ENCODE measurements at regions not wholly inside any gene's neighbourhood (a gene's known extent, or its start where the extent isn't known, plus 50 kb on each side); places are given as distances from the start of the nearest gene placed in this dataset.

DNA sequence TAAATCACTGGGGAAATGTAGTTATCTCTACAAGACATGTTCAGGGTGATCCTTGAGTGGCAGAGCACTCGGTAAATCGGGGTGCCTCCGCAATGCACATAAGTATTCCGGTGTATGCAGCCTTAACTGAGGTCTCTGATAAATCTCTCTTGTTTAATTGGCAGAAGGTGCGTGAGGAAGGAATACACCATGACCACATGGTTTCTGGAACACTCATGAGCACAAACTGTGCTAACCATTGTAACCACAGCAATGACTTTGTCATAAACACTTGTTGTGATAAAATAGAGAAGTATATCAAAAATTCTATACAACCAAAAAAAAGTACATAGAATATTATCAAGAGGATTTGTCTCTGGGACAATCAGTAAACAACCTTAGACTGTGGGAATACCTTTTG is 146.8 kb upstream of the DIO2 start:
- DNase-seq (ENCODE audit: low read depth in 2 of 2) = peak in 1 of 2 donors; percentile 11
- H3K4me3 ChIP-seq (replicated peaks in 1 of 2; ENCODE audit: low read depth in 2 of 2, low read length in 2 of 2) = no peak overlapping the region
- TF ChIP-seq, protein P1, sequence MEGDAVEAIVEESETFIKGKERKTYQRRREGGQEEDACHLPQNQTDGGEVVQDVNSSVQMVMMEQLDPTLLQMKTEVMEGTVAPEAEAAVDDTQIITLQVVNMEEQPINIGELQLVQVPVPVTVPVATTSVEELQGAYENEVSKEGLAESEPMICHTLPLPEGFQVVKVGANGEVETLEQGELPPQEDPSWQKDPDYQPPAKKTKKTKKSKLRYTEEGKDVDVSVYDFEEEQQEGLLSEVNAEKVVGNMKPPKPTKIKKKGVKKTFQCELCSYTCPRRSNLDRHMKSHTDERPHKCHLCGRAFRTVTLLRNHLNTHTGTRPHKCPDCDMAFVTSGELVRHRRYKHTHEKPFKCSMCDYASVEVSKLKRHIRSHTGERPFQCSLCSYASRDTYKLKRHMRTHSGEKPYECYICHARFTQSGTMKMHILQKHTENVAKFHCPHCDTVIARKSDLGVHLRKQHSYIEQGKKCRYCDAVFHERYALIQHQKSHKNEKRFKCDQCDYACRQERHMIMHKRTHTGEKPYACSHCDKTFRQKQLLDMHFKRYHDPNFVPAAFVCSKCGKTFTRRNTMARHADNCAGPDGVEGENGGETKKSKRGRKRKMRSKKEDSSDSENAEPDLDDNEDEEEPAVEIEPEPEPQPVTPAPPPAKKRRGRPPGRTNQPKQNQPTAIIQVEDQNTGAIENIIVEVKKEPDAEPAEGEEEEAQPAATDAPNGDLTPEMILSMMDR (IDR thresholded peaks at IDR 0.05; ENCODE audit: low read depth, low read length) = no peak

- DNase-seq (ENCODE audit: low read depth in 2 of 2) = peak; percentile 44 to 54
- TF ChIP-seq, protein P1 (IDR thresholded peaks at IDR 0.05; ENCODE audit: low read depth, low read length) = peak; percentile 70
- H3K4me3 ChIP-seq (replicated peaks in 1 of 2; ENCODE audit: low read depth in 2 of 2, low read length in 2 of 2) = no peak overlapping the region
Observed at GRCh38 chr14:80356413-80356812, 145.1 kb upstream of the DIO2 start.

- TF ChIP-seq, protein P1 (IDR thresholded peaks at IDR 0.05; ENCODE audit: low read depth, low read length) = no peak
- DNase-seq (ENCODE audit: low read depth in 2 of 2) = no peak
- no peak overlapping the region for H3K4me3 ChIP-seq (replicated peaks in 1 of 2; ENCODE audit: low read depth in 2 of 2, low read length in 2 of 2)
Observed at GRCh38 chr14:80354860-80355581, 143.7 kb upstream of the DIO2 start.

DNA sequence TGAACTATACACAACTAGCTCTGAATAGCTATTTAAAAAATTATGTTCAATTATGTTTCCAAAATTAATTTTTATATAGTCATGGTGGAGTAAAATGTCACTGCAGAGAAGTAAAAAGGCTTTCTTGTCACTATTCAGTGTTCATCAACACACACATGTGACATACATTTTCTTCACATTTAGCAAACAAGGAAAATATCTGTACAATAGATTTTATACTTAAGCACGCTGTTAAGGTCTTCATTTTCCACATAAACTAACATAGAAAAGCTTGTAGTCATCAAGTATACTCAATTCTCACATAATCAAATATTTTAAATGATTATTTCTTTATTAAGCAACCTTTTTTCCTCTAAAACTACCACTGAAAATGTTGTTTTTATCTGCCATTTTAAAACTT is 141.2 kb upstream of the DIO2 start:
- no peak overlapping the region for H3K4me3 ChIP-seq (replicated peaks in 1 of 2; ENCODE audit: low read depth in 2 of 2, low read length in 2 of 2)
- TF ChIP-seq, protein P1 (IDR thresholded peaks at IDR 0.05; ENCODE audit: low read depth, low read length) = no peak
- no peak for DNase-seq (ENCODE audit: low read depth in 2 of 2)

DNA sequence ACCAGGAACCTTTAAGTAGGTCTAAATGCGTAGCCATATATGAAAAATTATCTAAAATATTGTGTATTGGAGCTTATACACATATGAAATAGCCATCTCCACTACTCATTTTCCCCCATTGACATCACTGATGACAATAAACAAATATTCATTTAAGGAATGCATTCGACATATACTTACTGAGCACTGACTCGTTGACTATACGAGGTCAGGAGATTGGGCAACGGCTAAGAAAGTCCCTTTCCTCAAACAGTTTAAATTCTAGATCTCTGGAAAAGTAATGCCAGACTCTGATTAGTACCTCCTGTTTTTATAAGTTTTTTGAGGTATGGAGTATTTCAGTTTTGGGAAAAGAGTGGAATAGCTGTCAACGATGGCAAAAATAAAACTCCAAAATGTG is 139.4 kb upstream of the DIO2 start:
- peak; percentile 3 to 22 for DNase-seq (ENCODE audit: low read depth in 2 of 2)
- TF ChIP-seq, protein P1 (IDR thresholded peaks at IDR 0.05; ENCODE audit: low read depth, low read length) = no peak

DNA sequence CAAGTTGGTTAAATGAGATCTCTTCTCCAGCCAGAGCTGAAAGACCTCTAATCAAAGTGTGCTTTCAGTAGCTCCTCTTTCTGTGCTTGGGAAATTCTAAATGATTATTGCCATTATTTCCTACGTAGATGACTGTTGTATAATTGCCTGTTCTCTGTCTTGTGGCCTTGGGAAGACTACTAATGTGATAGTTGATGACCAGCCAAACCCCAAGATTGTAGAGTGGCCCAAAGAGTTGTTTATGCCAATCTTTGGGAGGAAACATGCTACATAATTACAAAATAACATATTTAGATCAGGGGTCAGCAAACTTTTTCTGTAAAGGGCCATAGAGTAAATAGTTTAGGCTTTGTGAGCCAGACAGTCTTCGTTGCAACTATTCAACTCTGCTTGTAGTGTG is 135.1 kb upstream of the DIO2 start:
- TF ChIP-seq, protein P1 (IDR thresholded peaks at IDR 0.05; ENCODE audit: low read depth, low read length) = no peak
- H3K4me3 ChIP-seq (replicated peaks in 1 of 2; ENCODE audit: low read depth in 2 of 2, low read length in 2 of 2) = no peak overlapping the region

More for the DNA sequence above, 139.4 kb upstream of the DIO2 start:
- H3K4me3 ChIP-seq (replicated peaks in 1 of 2; ENCODE audit: low read depth in 2 of 2, low read length in 2 of 2) = no peak overlapping the region

GRCh38 chr14:80344208-80344607 is 132.9 kb upstream of the DIO2 start:
- no peak overlapping the region for H3K4me3 ChIP-seq (replicated peaks in 1 of 2; ENCODE audit: low read depth in 2 of 2, low read length in 2 of 2)
- TF ChIP-seq, protein P1 (IDR thresholded peaks at IDR 0.05; ENCODE audit: low read depth, low read length) = no peak
- DNase-seq (ENCODE audit: low read depth in 2 of 2) = no peak

More for the DNA sequence above, 135.1 kb upstream of the DIO2 start:
- peak in 1 of 2 donors; percentile 7 for DNase-seq (ENCODE audit: low read depth in 2 of 2)

Data from cardiac fibroblast (primary cell).